Astrocyte of the cerebellum (primary cell): ENCODE measurements at regions not wholly inside any gene's neighbourhood (a gene's known extent, or its start where the extent isn't known, plus 50 kb on each side); places are given as distances from the start of the nearest gene placed in this dataset.
"Not testable (repeated sequence)": the region's sequence is repeated elsewhere in the genome, so short reads cannot be mapped to it uniquely, and the experiment has no call there.

Experiments used
- DNase-seq: peaks from one replicate; pipeline ENCODE4 v3.0.0-alpha.2; 2011; ENCODE audit warnings: low read depth
- H3K4me3 ChIP-seq: 2 replicates; pipeline ENCODE4 v1.5.1; 2011; ENCODE audit warnings: mild to moderate bottlenecking, low read depth, low read length, moderate library complexity
- CTCF ChIP-seq: IDR thresholded peaks from 2 replicates; pipeline ENCODE4 v1.5.1; 2012; ENCODE audit warnings: low read length, low read depth, moderate library complexity, mild to moderate bottlenecking; ENCODE audit errors: missing control alignments
- in situ Hi-C: cut with HindIII; loops from 2 replicates; pipeline ENCODE4 v1.10.0; 2017; ENCODE audit warnings: low sequenced_read_pairs

GRCh38 chr12:25317553-25317952, 66.8 kb upstream of the KRAS start:
- no peak for TF ChIP-seq CTCF
- in situ Hi-C loops, result no loop called here
- no peak overlapping the region for H3K4me3 ChIP-seq
- DNase-seq, result no peak

- in situ Hi-C loops, result no loop called here
- DNase-seq, result no peak
- no peak overlapping the region for H3K4me3 ChIP-seq
- no peak for TF ChIP-seq CTCF
Measured at GRCh38 chr12:25315388-25315787, 64.7 kb upstream of the KRAS start.

- H3K4me3 ChIP-seq, in situ Hi-C loops, DNase-seq: not testable (repeated sequence)
Measured at GRCh38 chr12:25313266-25313990, 62.7 kb upstream of the KRAS start.

GRCh38 chr12:25311506-25311905, 60.8 kb upstream of the KRAS start:
- no peak overlapping the region for H3K4me3 ChIP-seq
- in situ Hi-C loops, result no loop called here
- DNase-seq, result no peak
- no peak for TF ChIP-seq CTCF

GRCh38 chr12:25310071-25310470, 59.3 kb upstream of the KRAS start:
- H3K4me3 ChIP-seq, DNase-seq, in situ Hi-C loops: not testable (repeated sequence)

GRCh38 chr12:25308756-25309155, 58.0 kb upstream of the KRAS start:
- TF ChIP-seq CTCF, result no peak
- H3K4me3 ChIP-seq, result no peak overlapping the region
- in situ Hi-C loops, result no loop called here
- no peak for DNase-seq

GRCh38 chr12:25307818-25308217, 57.1 kb upstream of the KRAS start:
- TF ChIP-seq CTCF, result no peak
- no peak overlapping the region for H3K4me3 ChIP-seq
- in situ Hi-C loops, result no loop called here
- DNase-seq, result no peak

GRCh38 chr12:25301798-25302197, 51.1 kb upstream of the KRAS start:
- H3K4me3 ChIP-seq, result no peak overlapping the region
- no peak for TF ChIP-seq CTCF
- no peak for DNase-seq
- in situ Hi-C loops, result no loop called here
